H1 (cell line): ENCODE measurements at regions not wholly inside any gene's neighbourhood (a gene's known extent, or its start where the extent isn't known, plus 50 kb on each side); places are given as distances from the start of the nearest gene placed in this dataset.

Experiments
- CBX8 ChIP-seq: fragments of 300-800, 300-1000 bp; sonication (generic); IDR thresholded peaks from 2 replicates; pipeline ENCODE4 v1.7.1; 2016; ENCODE audit warnings: low read depth, low read length, borderline replicate concordance
- CHD1 ChIP-seq: IDR thresholded peaks from 2 replicates; pipeline ENCODE4 v1.6.1; 2012; ENCODE audit warnings: low read depth, low read length, improper control_type of control experiment
- CHD7 ChIP-seq: fragments of 300-600 bp; sonication (generic); IDR thresholded peaks from 2 replicates; pipeline ENCODE4 v1.7.1; 2012; ENCODE audit warnings: low read length, moderate library complexity, mild to moderate bottlenecking, inconsistent platforms; ENCODE audit not compliant: insufficient replicate concordance
- EP300 ChIP-seq, 2 experiments: IDR thresholded peaks; 1 replicate in 1 of 2; 2 replicates in 1 of 2; pipeline ENCODE4 v1.6.1; 2011 to 2012; ENCODE audit warnings: low read depth in 2 of 2, low read length in 2 of 2, mild to moderate bottlenecking in 2 of 2, borderline replicate concordance in 1 of 2, inconsistent platforms in 1 of 2, moderate library complexity in 1 of 2
- NANOG ChIP-seq: IDR thresholded peaks from 2 replicates; pipeline ENCODE4 v1.6.1; 2011; ENCODE audit warnings: low read length, low read depth, mild to moderate bottlenecking, inconsistent platforms; ENCODE audit not compliant: insufficient read depth, poor library complexity, severe bottlenecking
- RFX5 ChIP-seq: IDR thresholded peaks from 2 replicates; pipeline ENCODE4 v1.6.1; 2011; ENCODE audit warnings: low read depth, low read length, improper control_type of control experiment, borderline replicate concordance
- SUZ12 ChIP-seq: fragments of 200-600 bp; sonication (generic); IDR thresholded peaks from 2 replicates; pipeline ENCODE4 v1.6.1; 2012; ENCODE audit warnings: mild to moderate bottlenecking, inconsistent platforms, low read length, moderate library complexity, mixed read lengths
- YY1 ChIP-seq: IDR thresholded peaks from 2 replicates; pipeline ENCODE4 v1.6.1; 2011; ENCODE audit warnings: low read depth, mild to moderate bottlenecking, low read length

- no peak for TF ChIP-seq CHD7
- no peak for TF ChIP-seq RFX5
- TF ChIP-seq SUZ12: no peak
- no peak for TF ChIP-seq NANOG
- TF ChIP-seq CBX8: no peak
- no peak for TF ChIP-seq CHD1
- TF ChIP-seq EP300 (IDR thresholded peaks at IDR 0.05; ENCODE audit: borderline replicate concordance in 1 of 2, low read depth in 2 of 2, low read length in 2 of 2): no peak
- no peak for TF ChIP-seq YY1
These were observed 265.4 kb upstream of the FOXF1 start (continued) for GRCh38 chr16:86244936-86245335.
